ENCODE measurements at regions not wholly inside any gene's neighbourhood (a gene's known extent, or its start where the extent isn't known, plus 50 kb on each side); places are given as distances from the start of the nearest gene placed in this dataset.

DNA sequence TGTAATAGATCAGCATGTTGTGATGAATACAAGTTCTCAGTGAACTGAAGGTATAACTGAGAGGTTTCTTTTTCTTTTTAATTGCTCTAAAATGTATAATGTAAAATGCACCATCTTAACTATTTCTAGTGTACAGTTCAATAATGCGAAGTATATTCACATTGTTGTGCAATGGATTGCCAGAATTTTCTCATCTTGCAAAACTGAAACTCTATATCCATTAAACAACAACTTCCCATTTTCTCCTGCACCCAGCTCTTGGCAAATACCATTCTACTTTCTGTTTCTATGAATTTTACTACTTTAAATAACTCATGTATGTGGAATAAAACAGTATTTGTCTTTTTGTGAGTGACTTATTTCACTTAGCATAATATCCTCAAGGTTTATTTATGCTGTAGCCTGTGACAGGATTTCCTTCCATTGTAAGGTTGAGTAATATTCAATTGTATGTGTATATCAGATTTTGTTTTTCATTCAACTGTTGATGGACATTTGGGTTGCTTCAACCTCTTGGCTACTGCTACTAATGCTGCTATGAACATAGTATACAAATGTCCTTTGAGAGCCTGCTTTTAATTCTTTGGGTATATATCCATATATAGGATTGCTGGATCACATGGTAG lies 53.5 kb upstream of the NPFFR2 start:
- Histone ChIP-seq H3K9me3 (ENCODE audit: severe bottlenecking) (no peaks in the 10 kb centered on the region), H3K4me1 (ENCODE audit: insufficient read depth, poor library complexity, severe bottlenecking) (peaks cover 5% of the 10 kb centered on the region), H3K27ac (ENCODE audit: poor library complexity, severe bottlenecking) (no peak overlapping the region), H3K27me3 (ENCODE audit: insufficient read depth, poor library complexity, severe bottlenecking) (no peaks in the 10 kb centered on the region), H3K36me3 (ENCODE audit: low read depth) (no peaks in the 10 kb centered on the region), H3K4me3 (ENCODE audit: severe bottlenecking) (no peak overlapping the region)
- DNase-seq (ENCODE audit: low spot score) (no peak), ATAC-seq (ENCODE audit: low read depth) (no peak)
- TF ChIP-seq, protein P1, sequence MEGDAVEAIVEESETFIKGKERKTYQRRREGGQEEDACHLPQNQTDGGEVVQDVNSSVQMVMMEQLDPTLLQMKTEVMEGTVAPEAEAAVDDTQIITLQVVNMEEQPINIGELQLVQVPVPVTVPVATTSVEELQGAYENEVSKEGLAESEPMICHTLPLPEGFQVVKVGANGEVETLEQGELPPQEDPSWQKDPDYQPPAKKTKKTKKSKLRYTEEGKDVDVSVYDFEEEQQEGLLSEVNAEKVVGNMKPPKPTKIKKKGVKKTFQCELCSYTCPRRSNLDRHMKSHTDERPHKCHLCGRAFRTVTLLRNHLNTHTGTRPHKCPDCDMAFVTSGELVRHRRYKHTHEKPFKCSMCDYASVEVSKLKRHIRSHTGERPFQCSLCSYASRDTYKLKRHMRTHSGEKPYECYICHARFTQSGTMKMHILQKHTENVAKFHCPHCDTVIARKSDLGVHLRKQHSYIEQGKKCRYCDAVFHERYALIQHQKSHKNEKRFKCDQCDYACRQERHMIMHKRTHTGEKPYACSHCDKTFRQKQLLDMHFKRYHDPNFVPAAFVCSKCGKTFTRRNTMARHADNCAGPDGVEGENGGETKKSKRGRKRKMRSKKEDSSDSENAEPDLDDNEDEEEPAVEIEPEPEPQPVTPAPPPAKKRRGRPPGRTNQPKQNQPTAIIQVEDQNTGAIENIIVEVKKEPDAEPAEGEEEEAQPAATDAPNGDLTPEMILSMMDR (IDR thresholded peaks at IDR 0.05; ENCODE audit: poor library complexity, severe bottlenecking) = no peak

DNA sequence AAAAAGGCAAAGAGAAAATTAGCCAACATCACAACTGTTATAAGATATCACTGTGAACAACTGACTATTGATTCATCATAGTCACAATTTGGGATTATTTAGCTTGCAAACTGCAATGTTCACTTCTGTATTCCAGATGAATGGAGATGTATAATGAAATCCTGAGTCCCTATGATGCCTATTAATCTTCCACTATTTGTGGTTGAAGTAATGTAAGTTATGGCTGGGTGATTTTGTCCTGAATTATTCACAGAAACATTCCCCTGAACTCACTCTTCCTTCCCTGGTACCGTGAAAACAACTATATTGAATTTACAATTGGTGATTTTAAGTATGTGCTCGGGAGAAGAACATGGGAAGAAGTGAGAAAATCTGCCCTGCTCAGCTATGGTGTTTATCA lies 50.8 kb upstream of the NPFFR2 start:
- TF ChIP-seq, protein P1 (IDR thresholded peaks at IDR 0.05; ENCODE audit: poor library complexity, severe bottlenecking) = no peak

More for the DNA sequence above, 50.8 kb upstream of the NPFFR2 start:
- no peak overlapping the region for H3K27ac ChIP-seq (ENCODE audit: poor library complexity, severe bottlenecking)
- no peak overlapping the region for H3K4me3 ChIP-seq (ENCODE audit: severe bottlenecking)
- ATAC-seq (ENCODE audit: low read depth) (no peak), DNase-seq (ENCODE audit: low spot score) (no peak)
- no peaks in the 10 kb centered on the region for H3K27me3 ChIP-seq (ENCODE audit: insufficient read depth, poor library complexity, severe bottlenecking)
- H3K36me3 ChIP-seq (ENCODE audit: low read depth) = no peaks in the 10 kb centered on the region
- H3K9me3 ChIP-seq (ENCODE audit: severe bottlenecking) = no peaks in the 10 kb centered on the region
- no peaks in the 10 kb centered on the region for H3K4me1 ChIP-seq (ENCODE audit: insufficient read depth, poor library complexity, severe bottlenecking)

Measured in RWPE2 (cell line).